Parathyroid adenoma (tissue), 2 donors: ENCODE measurements at regions not wholly inside any gene's neighbourhood (a gene's known extent, or its start where the extent isn't known, plus 50 kb on each side); places are given as distances from the start of the nearest gene placed in this dataset.
"Not testable (repeated sequence)": the region's sequence is repeated elsewhere in the genome, so short reads cannot be mapped to it uniquely, and the experiment has no call there.

Experiments
- H2AFZ ChIP-seq: fragments of 300-600 bp; sonication (generic); one replicate; pipeline ENCODE4 v1.7.0; 2017; ENCODE audit warnings: antibody characterized with exemption, mild to moderate bottlenecking
- H3K27ac ChIP-seq: fragments of 300-600 bp; sonication (generic); one replicate; pipeline ENCODE4 v1.7.0; 2017
- H3K27me3 ChIP-seq: fragments of 300-600 bp; sonication (generic); one replicate; pipeline ENCODE4 v1.7.0; 2017; ENCODE audit warnings: low read length; ENCODE audit not compliant: control insufficient read depth, insufficient read depth
- H3K36me3 ChIP-seq: fragments of 300-600 bp; sonication (generic); one replicate; pipeline ENCODE4 v1.7.0; 2017; ENCODE audit warnings: low read length; ENCODE audit not compliant: control insufficient read depth, insufficient read depth
- H3K4me1 ChIP-seq: fragments of 300-600 bp; sonication (generic); one replicate; pipeline ENCODE4 v1.7.0; 2017; ENCODE audit warnings: control low read depth
- H3K4me2 ChIP-seq: fragments of 300-600 bp; sonication (generic); one replicate; pipeline ENCODE4 v1.7.0; 2017; ENCODE audit warnings: low read length
- H3K4me3 ChIP-seq: fragments of 300-600 bp; sonication (generic); one replicate; pipeline ENCODE4 v1.7.0; 2017; ENCODE audit warnings: low read depth, low read length
- H3K79me2 ChIP-seq: fragments of 300-600 bp; sonication (generic); one replicate; pipeline ENCODE4 v1.7.0; 2017; ENCODE audit warnings: control low read depth
- H3K9ac ChIP-seq: fragments of 300-600 bp; sonication (generic); one replicate; pipeline ENCODE4 v1.7.0; 2017; ENCODE audit warnings: mild to moderate bottlenecking
- H3K9me3 ChIP-seq: fragments of 300-600 bp; sonication (generic); one replicate; pipeline ENCODE4 v1.7.0; 2017; ENCODE audit warnings: low read length; ENCODE audit not compliant: control insufficient read depth
- TF ChIP-seq, protein P1 (sequence below): fragments of 300-600 bp; sonication (generic); IDR thresholded peaks from one replicate; pipeline ENCODE4 v1.7.0; 2017; ENCODE audit warnings: antibody characterized with exemption, mild to moderate bottlenecking
- donor health status: primary hyperparathyroidism.

DNA sequence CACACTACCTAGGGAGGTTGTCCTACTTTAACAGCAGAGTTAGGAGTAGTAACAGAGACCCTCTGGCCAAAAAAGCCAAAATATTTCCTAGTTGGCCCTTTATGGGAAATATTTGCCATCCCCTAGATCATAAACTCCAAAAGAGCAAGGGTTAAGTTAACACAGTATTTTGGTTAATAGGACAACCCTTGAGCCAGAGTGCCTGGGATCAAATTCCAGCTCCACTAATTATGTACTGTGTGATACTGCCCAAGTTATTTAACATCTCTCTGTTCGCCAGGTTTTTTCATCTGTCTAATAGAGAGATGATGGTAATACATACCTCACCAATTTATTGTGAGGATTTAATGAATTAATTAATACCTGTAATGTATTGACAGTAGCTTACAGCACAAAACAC, 767.4 kb downstream of the KCNJ2 start:
- Histone ChIP-seq H3K4me1 (no peaks in the 10 kb centered on the region), H3K4me3 (no peak overlapping the region)
- TF ChIP-seq, protein P1, sequence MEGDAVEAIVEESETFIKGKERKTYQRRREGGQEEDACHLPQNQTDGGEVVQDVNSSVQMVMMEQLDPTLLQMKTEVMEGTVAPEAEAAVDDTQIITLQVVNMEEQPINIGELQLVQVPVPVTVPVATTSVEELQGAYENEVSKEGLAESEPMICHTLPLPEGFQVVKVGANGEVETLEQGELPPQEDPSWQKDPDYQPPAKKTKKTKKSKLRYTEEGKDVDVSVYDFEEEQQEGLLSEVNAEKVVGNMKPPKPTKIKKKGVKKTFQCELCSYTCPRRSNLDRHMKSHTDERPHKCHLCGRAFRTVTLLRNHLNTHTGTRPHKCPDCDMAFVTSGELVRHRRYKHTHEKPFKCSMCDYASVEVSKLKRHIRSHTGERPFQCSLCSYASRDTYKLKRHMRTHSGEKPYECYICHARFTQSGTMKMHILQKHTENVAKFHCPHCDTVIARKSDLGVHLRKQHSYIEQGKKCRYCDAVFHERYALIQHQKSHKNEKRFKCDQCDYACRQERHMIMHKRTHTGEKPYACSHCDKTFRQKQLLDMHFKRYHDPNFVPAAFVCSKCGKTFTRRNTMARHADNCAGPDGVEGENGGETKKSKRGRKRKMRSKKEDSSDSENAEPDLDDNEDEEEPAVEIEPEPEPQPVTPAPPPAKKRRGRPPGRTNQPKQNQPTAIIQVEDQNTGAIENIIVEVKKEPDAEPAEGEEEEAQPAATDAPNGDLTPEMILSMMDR = no peak

DNA sequence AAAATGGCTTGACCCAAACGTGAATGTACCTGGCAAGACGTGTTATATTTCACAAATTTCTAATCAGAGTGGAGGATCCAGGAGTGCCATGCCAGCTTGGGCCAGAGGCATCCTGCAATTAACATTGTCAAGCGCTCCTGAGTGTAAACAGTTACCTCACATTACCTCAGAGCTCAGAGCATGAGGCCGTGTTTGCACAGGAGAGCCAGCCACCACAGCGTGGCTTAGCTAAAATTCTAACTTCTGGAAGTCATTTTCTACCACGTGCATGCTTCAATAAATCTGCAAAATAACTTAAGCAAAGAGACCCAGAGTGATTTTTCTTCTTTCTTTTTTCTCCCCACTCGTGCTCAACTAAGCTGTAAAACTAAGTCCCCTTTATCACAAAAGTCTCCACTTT, 769.0 kb downstream of the KCNJ2 start:
- Histone ChIP-seq H3K27ac (no peak overlapping the region), H3K36me3 (no peaks in the 10 kb centered on the region), H3K27me3 (no peaks in the 10 kb centered on the region)

More for the DNA sequence above, 767.4 kb downstream of the KCNJ2 start:
- Histone ChIP-seq H3K27ac (no peak overlapping the region), H3K79me2 (no peaks in the 10 kb centered on the region), H3K9ac (no peak overlapping the region), H2AFZ (no peak overlapping the region), H3K36me3 (no peaks in the 10 kb centered on the region), H3K27me3 (no peaks in the 10 kb centered on the region), H3K9me3 (no peaks in the 10 kb centered on the region), H3K4me2 (no peak overlapping the region)

DNA sequence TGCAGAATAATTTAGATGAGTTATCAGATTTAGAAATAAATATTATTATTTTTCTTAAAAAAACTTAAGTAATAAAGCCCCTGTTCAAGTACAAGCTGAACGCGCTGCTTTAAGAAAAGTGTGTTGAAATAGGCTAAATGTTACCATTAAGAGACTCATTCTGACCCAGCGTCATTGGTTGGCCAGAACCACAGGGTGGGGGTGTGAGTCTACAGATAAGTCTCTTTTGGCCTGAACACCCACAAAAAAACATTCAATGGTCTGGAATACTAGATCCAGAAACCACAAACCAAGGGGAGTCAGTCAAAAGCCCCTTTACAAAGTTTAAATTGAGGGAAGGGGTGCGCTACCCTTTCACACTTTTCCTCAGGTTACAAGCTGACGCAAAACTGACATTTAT, 776.1 kb downstream of the KCNJ2 start:
- TF ChIP-seq, protein P1 = no peak
- no peaks in the 10 kb centered on the region for H3K27me3 ChIP-seq
- H3K4me1 ChIP-seq = no peaks in the 10 kb centered on the region
- no peak overlapping the region for H3K9ac ChIP-seq
- H3K4me3 ChIP-seq = no peak overlapping the region
- no peak overlapping the region for H3K4me2 ChIP-seq
- H2AFZ ChIP-seq = no peak overlapping the region
- H3K27ac ChIP-seq = no peak overlapping the region
- H3K9me3 ChIP-seq = no peaks in the 10 kb centered on the region
- no peaks in the 10 kb centered on the region for H3K36me3 ChIP-seq
- no peaks in the 10 kb centered on the region for H3K79me2 ChIP-seq

More for the DNA sequence above, 769.0 kb downstream of the KCNJ2 start:
- no peak overlapping the region for H3K4me3 ChIP-seq
- no peaks in the 10 kb centered on the region for H3K9me3 ChIP-seq
- no peak overlapping the region for H3K4me2 ChIP-seq
- no peaks in the 10 kb centered on the region for H3K4me1 ChIP-seq
- no peak overlapping the region for H3K9ac ChIP-seq
- H3K79me2 ChIP-seq = no peaks in the 10 kb centered on the region
- H2AFZ ChIP-seq = no peak overlapping the region
- TF ChIP-seq, protein P1 = no peak

DNA sequence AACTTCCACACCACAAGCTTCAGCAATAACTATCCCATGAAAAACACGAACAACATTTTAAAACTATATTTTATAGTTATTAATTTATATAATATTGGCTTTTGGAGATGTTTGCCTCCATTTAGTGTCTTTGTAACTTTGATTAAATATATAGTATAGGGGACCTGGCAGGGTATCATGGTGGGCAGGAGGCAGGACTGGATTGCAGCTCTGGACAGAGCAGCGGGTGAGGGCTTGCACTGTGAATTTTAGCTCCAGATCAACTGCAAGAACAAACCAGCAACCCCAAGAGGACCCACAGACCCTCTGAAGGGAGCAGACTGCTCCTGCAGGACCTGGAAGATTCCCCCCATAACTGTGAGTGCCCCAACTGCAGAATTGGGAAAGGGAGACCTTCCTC, 777.9 kb downstream of the KCNJ2 start:
- Histone ChIP-seq H3K4me1 (no peaks in the 10 kb centered on the region), H3K27me3 (no peaks in the 10 kb centered on the region), H3K9me3 (no peaks in the 10 kb centered on the region), H2AFZ (no peak overlapping the region), H3K36me3 (no peaks in the 10 kb centered on the region), H3K27ac (no peak overlapping the region), H3K4me2 (no peak overlapping the region), H3K79me2 (no peaks in the 10 kb centered on the region), H3K9ac (no peak overlapping the region), H3K4me3 (no peak overlapping the region)
- TF ChIP-seq, protein P1 = no peak

DNA sequence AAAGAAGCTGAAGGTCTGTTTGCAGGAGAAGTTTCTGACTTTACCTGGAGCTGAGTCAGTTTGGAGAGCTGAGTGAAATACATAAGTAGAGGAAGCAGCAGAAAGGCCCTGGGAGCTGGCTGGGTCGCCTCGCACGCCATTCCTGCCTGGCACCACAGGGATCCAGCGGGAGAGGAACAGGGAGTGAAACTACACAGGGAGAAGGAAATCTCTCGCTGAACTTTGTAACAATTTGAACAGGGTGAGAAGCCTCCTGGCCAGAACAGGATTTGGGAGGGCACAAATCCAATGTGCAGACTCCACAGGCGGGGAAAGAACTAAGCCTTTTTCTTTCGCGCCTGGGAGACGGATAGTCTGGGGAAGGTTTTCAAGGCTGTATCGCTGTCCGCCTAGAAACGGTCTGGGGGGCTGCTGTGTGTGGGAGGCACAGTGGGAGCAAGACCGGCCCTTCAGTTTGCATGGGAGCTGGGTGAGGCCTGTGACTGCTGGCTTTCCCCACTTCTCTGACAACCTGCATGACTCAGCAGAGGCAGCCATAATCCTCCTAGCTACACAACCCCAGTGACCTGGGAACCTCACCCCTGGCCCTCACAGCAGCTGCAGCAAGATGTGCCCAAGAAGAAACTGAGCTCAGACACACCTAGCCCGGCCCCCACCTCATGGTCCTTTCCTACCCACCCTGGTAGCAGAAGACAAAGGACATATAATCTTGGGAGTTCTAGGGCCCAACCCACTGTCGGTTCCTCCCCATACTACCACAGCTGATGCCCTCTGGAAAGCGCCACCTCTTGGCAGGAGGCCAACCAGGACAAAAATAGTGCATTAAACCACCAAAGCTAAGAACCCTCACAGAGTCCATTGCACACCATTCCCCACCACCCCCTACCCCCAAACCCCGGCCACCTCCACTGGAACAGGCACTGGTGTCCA, 778.6 kb downstream of the KCNJ2 start:
- Histone ChIP-seq H3K4me1 (no peaks in the 10 kb centered on the region), H3K27ac (no peak overlapping the region), H2AFZ (no peak overlapping the region), H3K79me2 (no peaks in the 10 kb centered on the region), H3K9me3 (no peaks in the 10 kb centered on the region), H3K4me3 (no peak overlapping the region), H3K27me3 (no peaks in the 10 kb centered on the region), H3K4me2 (no peak overlapping the region), H3K9ac (no peak overlapping the region), H3K36me3 (no peaks in the 10 kb centered on the region)
- TF ChIP-seq, protein P1 = no peak

DNA sequence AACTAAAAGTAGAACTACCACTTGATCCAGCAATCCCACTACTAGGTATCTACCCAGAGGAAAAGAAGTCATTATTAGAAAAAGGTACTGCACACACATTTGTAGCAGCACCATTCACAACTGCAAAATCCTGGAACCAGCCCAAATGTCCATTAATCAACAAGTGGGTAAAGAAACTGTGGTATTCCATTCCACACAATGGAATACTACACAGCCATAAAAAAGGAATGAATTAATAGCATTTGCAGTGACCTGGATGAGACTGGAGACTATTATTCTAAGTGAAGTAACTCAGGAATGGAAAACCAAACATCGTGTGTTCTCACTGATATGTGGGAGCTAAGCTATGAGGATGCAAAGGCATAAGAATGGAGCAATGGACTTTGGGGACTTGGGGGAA, 783.8 kb downstream of the KCNJ2 start:
- H3K9ac ChIP-seq, H3K9me3 ChIP-seq, H2AFZ ChIP-seq, H3K27me3 ChIP-seq, H3K4me3 ChIP-seq, H3K4me2 ChIP-seq, H3K4me1 ChIP-seq, H3K27ac ChIP-seq, H3K79me2 ChIP-seq, H3K36me3 ChIP-seq: not testable (repeated sequence)
